DND-41 (cell line): ENCODE measurements at regions not wholly inside any gene's neighbourhood (a gene's known extent, or its start where the extent isn't known, plus 50 kb on each side); places are given as distances from the start of the nearest gene placed in this dataset.

Source experiments
- ATAC-seq: fragments of 200-7000 bp; cut with Tn5 transposase; 3 replicates; pipeline ENCODE4 v1.9.1; 2021; ENCODE audit warnings: low read depth; ENCODE audit not compliant: insufficient read depth
- DNase-seq: peaks from one replicate; pipeline ENCODE4 v3.0.0-alpha.2; 2020
- H2AFZ ChIP-seq: 2 replicates; pipeline ENCODE4 v1.6.0; 2012; ENCODE audit warnings: low read depth, low read length
- H3K27ac ChIP-seq: 2 replicates; pipeline ENCODE4 v1.5.1; 2012; ENCODE audit warnings: low read length, inconsistent platforms
- H3K27me3 ChIP-seq: fragments of 200-600 bp; sonication (generic); 2 replicates; pipeline ENCODE4 v1.6.0; 2012; ENCODE audit warnings: low read length, mild to moderate bottlenecking, inconsistent platforms; ENCODE audit not compliant: insufficient read depth, poor library complexity
- H3K36me3 ChIP-seq: 2 replicates; pipeline ENCODE4 v1.5.1; 2012; ENCODE audit warnings: low read length, inconsistent platforms; ENCODE audit not compliant: insufficient read depth
- H3K4me1 ChIP-seq: 2 replicates; pipeline ENCODE4 v1.5.1; 2012; ENCODE audit warnings: mild to moderate bottlenecking, low read length; ENCODE audit not compliant: insufficient read depth
- H3K4me2 ChIP-seq: 2 replicates; pipeline ENCODE4 v1.6.0; 2012; ENCODE audit warnings: mild to moderate bottlenecking, moderate library complexity, low read length, inconsistent platforms; ENCODE audit not compliant: insufficient read depth
- H3K4me3 ChIP-seq, 2 experiments: fragments of 200-600 bp in 1 of 2; shearing (Covaris generic) in 1 of 2; 2 replicates each; pipeline ENCODE4 v1.5.1; 2012 to 2016; ENCODE audit warnings: inconsistent platforms in 2 of 2, low read length in 2 of 2, mild to moderate bottlenecking in 2 of 2, low read depth in 1 of 2, moderate library complexity in 1 of 2
- H3K79me2 ChIP-seq: 2 replicates; pipeline ENCODE4 v1.6.0; 2012; ENCODE audit warnings: low read length, inconsistent platforms; ENCODE audit not compliant: insufficient read depth
- H3K9ac ChIP-seq: 2 replicates; pipeline ENCODE4 v1.6.0; 2012; ENCODE audit warnings: low read depth, mild to moderate bottlenecking, inconsistent platforms, low read length, moderate library complexity
- H3K9me3 ChIP-seq: 2 replicates; pipeline ENCODE4 v1.5.1; 2012; ENCODE audit warnings: low read length, moderate library complexity, mild to moderate bottlenecking, inconsistent platforms; ENCODE audit not compliant: insufficient read depth, severe bottlenecking
- H4K20me1 ChIP-seq: 2 replicates; pipeline ENCODE4 v1.6.0; 2012; ENCODE audit warnings: low read length; ENCODE audit not compliant: insufficient read depth
- CTCF ChIP-seq: IDR thresholded peaks from 2 replicates; pipeline ENCODE4 v1.5.1; 2012; ENCODE audit warnings: borderline replicate concordance, low read length, moderate library complexity, mild to moderate bottlenecking; ENCODE audit not compliant: poor library complexity, severe bottlenecking; ENCODE audit errors: extremely low read depth
- EZH2 ChIP-seq: IDR thresholded peaks from 3 replicates; pipeline ENCODE4 v1.6.1; 2012; ENCODE audit warnings: borderline replicate concordance, low read depth, mild to moderate bottlenecking, moderate library complexity, low read length, inconsistent platforms; ENCODE audit not compliant: severe bottlenecking

- TF ChIP-seq CTCF: no peak
- no peak for TF ChIP-seq EZH2
- H3K36me3 ChIP-seq: no peaks in the 10 kb centered on the region
- no peak overlapping the region for H3K4me3 ChIP-seq
- no peaks in the 10 kb centered on the region for H3K9me3 ChIP-seq
- no peaks in the 10 kb centered on the region for H3K4me1 ChIP-seq
- no peak overlapping the region for H3K27ac ChIP-seq
- ATAC-seq: no peak
- no peak overlapping the region for H3K9ac ChIP-seq
- no peak for DNase-seq
- H3K27me3 ChIP-seq: no peaks in the 10 kb centered on the region
- H2AFZ ChIP-seq: no peak overlapping the region
- H3K79me2 ChIP-seq: no peaks in the 10 kb centered on the region
- H3K4me2 ChIP-seq: no peak overlapping the region
- H4K20me1 ChIP-seq: no peaks in the 10 kb centered on the region
These were observed 187.7 kb upstream of the TMTC1 start for GRCh38 chr12:29971446-29971845.

- Histone ChIP-seq H3K9ac (no peak overlapping the region), H3K9me3 (no peaks in the 10 kb centered on the region), H3K36me3 (no peaks in the 10 kb centered on the region), H3K27me3 (no peaks in the 10 kb centered on the region), H2AFZ (no peak overlapping the region), H3K4me2 (no peak overlapping the region), H3K4me1 (no peaks in the 10 kb centered on the region), H3K27ac (no peak overlapping the region), H3K79me2 (no peaks in the 10 kb centered on the region), H3K4me3 (no peak overlapping the region), H4K20me1 (no peaks in the 10 kb centered on the region)
- DNase-seq: no peak
- TF ChIP-seq EZH2 (no peak), CTCF (no peak)
- ATAC-seq: no peak
These were observed 186.8 kb upstream of the TMTC1 start for GRCh38 chr12:29970501-29970900.

- TF ChIP-seq EZH2 (no peak), CTCF (no peak)
- no peak overlapping the region for H3K4me2 ChIP-seq
These were observed 178.7 kb upstream of the TMTC1 start for GRCh38 chr12:29962276-29963035.

More at GRCh38 chr12:29962276-29963035, 178.7 kb upstream of the TMTC1 start:
- H4K20me1 ChIP-seq: no peaks in the 10 kb centered on the region
- no peaks in the 10 kb centered on the region for H3K9me3 ChIP-seq
- no peak overlapping the region for H2AFZ ChIP-seq
- H3K9ac ChIP-seq: no peak overlapping the region
- no peak overlapping the region for H3K27ac ChIP-seq
- H3K79me2 ChIP-seq: no peaks in the 10 kb centered on the region
- H3K4me3 ChIP-seq: no peak overlapping the region
- H3K36me3 ChIP-seq: no peaks in the 10 kb centered on the region
- ATAC-seq (no peak), DNase-seq (no peak)
- H3K4me1 ChIP-seq: no peaks in the 10 kb centered on the region
- no peaks in the 10 kb centered on the region for H3K27me3 ChIP-seq
